GM23338 (cell line): ENCODE measurements at regions not wholly inside any gene's neighbourhood (a gene's known extent, or its start where the extent isn't known, plus 50 kb on each side); places are given as distances from the start of the nearest gene placed in this dataset.

Source experiments
- ATAC-seq: fragments of 200-7000 bp; cut with Tn5 transposase; 3 replicates; pipeline ENCODE4 v1.9.1; 2020
- DNase-seq: peaks from one replicate; pipeline ENCODE4 v3.0.0-alpha.2; 2015; ENCODE audit warnings: low spot score
- H2AFZ ChIP-seq: fragments of 200-600 bp; sonication (generic); 2 replicates; pipeline ENCODE4 v1.8.0; 2016; ENCODE audit warnings: antibody characterized with exemption, mild to moderate bottlenecking, moderate library complexity
- H3F3A ChIP-seq: fragments of 200-600 bp; sonication (generic); replicated peaks from 2 replicates; pipeline ENCODE4 v1.8.0; 2017; ENCODE audit warnings: antibody characterized with exemption, mixed run types, low read depth
- H3K27ac ChIP-seq: fragments of 200-600 bp; sonication (generic); 2 replicates; pipeline ENCODE4 v1.6.1; 2016; ENCODE audit warnings: low read depth
- H3K27me3 ChIP-seq: fragments of 200-600 bp; sonication (generic); 2 replicates; pipeline ENCODE4 v1.8.0; 2016; ENCODE audit warnings: mild to moderate bottlenecking, mixed run types, moderate library complexity; ENCODE audit not compliant: insufficient read depth
- H3K36me3 ChIP-seq: fragments of 200-600 bp; sonication (generic); 2 replicates; pipeline ENCODE4 v1.8.0; 2016; ENCODE audit warnings: mild to moderate bottlenecking; ENCODE audit not compliant: insufficient read depth
- H3K4me1 ChIP-seq: fragments of 200-600 bp; sonication (generic); 2 replicates; pipeline ENCODE4 v1.8.0; 2016; ENCODE audit warnings: mild to moderate bottlenecking, moderate library complexity; ENCODE audit not compliant: insufficient read depth
- H3K4me2 ChIP-seq: fragments of 200-600 bp; sonication (generic); 2 replicates; pipeline ENCODE4 v1.7.1; 2017; ENCODE audit warnings: mixed run types
- H3K4me3 ChIP-seq: fragments of 200-600 bp; sonication (generic); 2 replicates; pipeline ENCODE4 v1.6.1; 2016; ENCODE audit warnings: mixed run types
- H3K79me2 ChIP-seq: fragments of 200-600 bp; sonication (generic); replicated peaks from 2 replicates; pipeline ENCODE4 v1.8.0; 2017; ENCODE audit warnings: mild to moderate bottlenecking; ENCODE audit not compliant: insufficient read depth
- H3K9me2 ChIP-seq: fragments of 200-600 bp; sonication (generic); 2 replicates; pipeline ENCODE4 v1.8.0; 2017; ENCODE audit not compliant: insufficient read depth
- H4K20me1 ChIP-seq: fragments of 200-600 bp; sonication (generic); replicated peaks from 2 replicates; pipeline ENCODE4 v1.8.0; 2017; ENCODE audit warnings: mild to moderate bottlenecking; ENCODE audit not compliant: insufficient read depth
- H3K27ac Mint-ChIP-seq: 2 replicates; pipeline ENCODE4 v1.8.0; 2020; ENCODE audit warnings: inconsistent platforms, mild to moderate bottlenecking, moderate library complexity, mixed read lengths
- H3K27me3 Mint-ChIP-seq: 3 replicates; pipeline ENCODE4 v1.8.0; 2022; ENCODE audit warnings: low read depth, mild to moderate bottlenecking, moderate library complexity, mixed read lengths, inconsistent platforms; ENCODE audit not compliant: insufficient read depth, poor library complexity
- H3K36me3 Mint-ChIP-seq: 3 replicates; pipeline ENCODE4 v1.8.0; 2021; ENCODE audit warnings: low read depth, mild to moderate bottlenecking, inconsistent platforms, moderate library complexity, mixed read lengths
- H3K4me1 Mint-ChIP-seq: 3 replicates; pipeline ENCODE4 v1.8.0; 2020; ENCODE audit warnings: mild to moderate bottlenecking, inconsistent platforms, mixed read lengths
- H3K4me3 Mint-ChIP-seq: 3 replicates; pipeline ENCODE4 v1.8.0; 2021; ENCODE audit warnings: moderate library complexity, mild to moderate bottlenecking, inconsistent platforms, mixed read lengths
- H3K9me3 Mint-ChIP-seq: 3 replicates; pipeline ENCODE4 v1.8.0; 2020; ENCODE audit warnings: moderate library complexity, mild to moderate bottlenecking, inconsistent platforms, mixed read lengths
- CREB1 ChIP-seq: fragments of 250-450 bp; sonication (Bioruptor Pico); IDR thresholded peaks from 2 replicates; pipeline ENCODE4 v1.5.0; 2020; ENCODE audit warnings: low read depth, mild to moderate bottlenecking, moderate library complexity
- ETS1 ChIP-seq: IDR thresholded peaks from 2 replicates; pipeline ENCODE4 v1.6.1; 2016; ENCODE audit warnings: antibody characterized with exemption
- EZH2 ChIP-seq: fragments of 200-600 bp; sonication (generic); IDR thresholded peaks from one replicate; pipeline ENCODE4 v1.8.0; 2017; ENCODE audit warnings: antibody characterized with exemption, mild to moderate bottlenecking, low read depth; ENCODE audit not compliant: unreplicated experiment
- EZH2phosphoT487 ChIP-seq: fragments of 200-600 bp; sonication (generic); IDR thresholded peaks from one replicate; pipeline ENCODE4 v1.8.1; 2018; ENCODE audit warnings: antibody characterized with exemption; ENCODE audit not compliant: unreplicated experiment
- JUNB ChIP-seq: IDR thresholded peaks from one replicate; pipeline ENCODE4 v1.6.1; 2016; ENCODE audit warnings: antibody characterized with exemption; ENCODE audit not compliant: unreplicated experiment
- NANOG ChIP-seq: IDR thresholded peaks from 2 replicates; pipeline ENCODE4 v1.6.1; 2016; ENCODE audit warnings: antibody characterized with exemption, borderline replicate concordance
- POLR2AphosphoS5 ChIP-seq: IDR thresholded peaks from 2 replicates; pipeline ENCODE4 v1.6.1; 2016; ENCODE audit warnings: antibody characterized with exemption, low read depth
- REST ChIP-seq: IDR thresholded peaks from one replicate; pipeline ENCODE4 v1.6.1; 2018; ENCODE audit warnings: antibody characterized with exemption; ENCODE audit not compliant: unreplicated experiment
- STAT1 ChIP-seq: IDR thresholded peaks from one replicate; pipeline ENCODE4 v1.6.1; 2016; ENCODE audit warnings: antibody characterized with exemption; ENCODE audit not compliant: unreplicated experiment
- ZNF114 ChIP-seq: fragments of 250-450 bp; sonication (Bioruptor Pico); IDR thresholded peaks from 2 replicates; pipeline ENCODE4 v1.5.0; 2020; ENCODE audit warnings: mild to moderate bottlenecking, moderate library complexity
- ZNF331 ChIP-seq: fragments of 250-450 bp; sonication (Bioruptor Pico); IDR thresholded peaks from 2 replicates; pipeline ENCODE4 v1.5.0; 2020; ENCODE audit warnings: low read depth, mild to moderate bottlenecking, moderate library complexity
- TF ChIP-seq, protein P1 (sequence below): fragments of 250-450 bp; sonication (Bioruptor Pico); IDR thresholded peaks from 2 replicates; pipeline ENCODE4 v1.5.0; 2020; ENCODE audit warnings: mild to moderate bottlenecking, moderate library complexity
- TF ChIP-seq, protein P2 (sequence below), 2 experiments: fragments of 200-600 bp in 1 of 2; sonication (generic) in 1 of 2; conservative IDR thresholded peaks; 2 replicates each; pipeline versions ENCODE4 v1.5.1 to v1.6.1; 2016 to 2017; ENCODE audit warnings: antibody characterized with exemption in 2 of 2, low read depth in 2 of 2, mild to moderate bottlenecking in 2 of 2, moderate library complexity in 1 of 2

- no peaks in the 10 kb centered on the region; the same call in 2 of the 3 replicates for H3K9me3 Mint-ChIP-seq
- H3K4me3 Mint-ChIP-seq, result no peak overlapping the region
- Histone ChIP-seq H3K4me3 (no peak overlapping the region), H3K79me2 (no peaks in the 10 kb centered on the region), H4K20me1 (no peaks in the 10 kb centered on the region), H3K4me1 (no peaks in the 10 kb centered on the region), H3F3A (no peaks in the 10 kb centered on the region), H3K4me2 (no peak overlapping the region), H2AFZ (no peak overlapping the region), H3K27ac (no peak overlapping the region), H3K9me2 (no peaks in the 10 kb centered on the region), H3K27me3 (no peaks in the 10 kb centered on the region), H3K36me3 (no peaks in the 10 kb centered on the region)
- H3K27ac Mint-ChIP-seq, result no peak overlapping the region
- no peak for DNase-seq
- H3K27me3 Mint-ChIP-seq, result no peaks in the 10 kb centered on the region
- no peaks in the 10 kb centered on the region; the same call in 2 of the 3 replicates for H3K36me3 Mint-ChIP-seq
- no peak for TF ChIP-seq POLR2AphosphoS5
- no peak for TF ChIP-seq EZH2
- no peak for TF ChIP-seq CREB1 (CRISPR knock-in tag)
- no peak for TF ChIP-seq ZNF114 (CRISPR knock-in tag)
- TF ChIP-seq, protein P1, sequence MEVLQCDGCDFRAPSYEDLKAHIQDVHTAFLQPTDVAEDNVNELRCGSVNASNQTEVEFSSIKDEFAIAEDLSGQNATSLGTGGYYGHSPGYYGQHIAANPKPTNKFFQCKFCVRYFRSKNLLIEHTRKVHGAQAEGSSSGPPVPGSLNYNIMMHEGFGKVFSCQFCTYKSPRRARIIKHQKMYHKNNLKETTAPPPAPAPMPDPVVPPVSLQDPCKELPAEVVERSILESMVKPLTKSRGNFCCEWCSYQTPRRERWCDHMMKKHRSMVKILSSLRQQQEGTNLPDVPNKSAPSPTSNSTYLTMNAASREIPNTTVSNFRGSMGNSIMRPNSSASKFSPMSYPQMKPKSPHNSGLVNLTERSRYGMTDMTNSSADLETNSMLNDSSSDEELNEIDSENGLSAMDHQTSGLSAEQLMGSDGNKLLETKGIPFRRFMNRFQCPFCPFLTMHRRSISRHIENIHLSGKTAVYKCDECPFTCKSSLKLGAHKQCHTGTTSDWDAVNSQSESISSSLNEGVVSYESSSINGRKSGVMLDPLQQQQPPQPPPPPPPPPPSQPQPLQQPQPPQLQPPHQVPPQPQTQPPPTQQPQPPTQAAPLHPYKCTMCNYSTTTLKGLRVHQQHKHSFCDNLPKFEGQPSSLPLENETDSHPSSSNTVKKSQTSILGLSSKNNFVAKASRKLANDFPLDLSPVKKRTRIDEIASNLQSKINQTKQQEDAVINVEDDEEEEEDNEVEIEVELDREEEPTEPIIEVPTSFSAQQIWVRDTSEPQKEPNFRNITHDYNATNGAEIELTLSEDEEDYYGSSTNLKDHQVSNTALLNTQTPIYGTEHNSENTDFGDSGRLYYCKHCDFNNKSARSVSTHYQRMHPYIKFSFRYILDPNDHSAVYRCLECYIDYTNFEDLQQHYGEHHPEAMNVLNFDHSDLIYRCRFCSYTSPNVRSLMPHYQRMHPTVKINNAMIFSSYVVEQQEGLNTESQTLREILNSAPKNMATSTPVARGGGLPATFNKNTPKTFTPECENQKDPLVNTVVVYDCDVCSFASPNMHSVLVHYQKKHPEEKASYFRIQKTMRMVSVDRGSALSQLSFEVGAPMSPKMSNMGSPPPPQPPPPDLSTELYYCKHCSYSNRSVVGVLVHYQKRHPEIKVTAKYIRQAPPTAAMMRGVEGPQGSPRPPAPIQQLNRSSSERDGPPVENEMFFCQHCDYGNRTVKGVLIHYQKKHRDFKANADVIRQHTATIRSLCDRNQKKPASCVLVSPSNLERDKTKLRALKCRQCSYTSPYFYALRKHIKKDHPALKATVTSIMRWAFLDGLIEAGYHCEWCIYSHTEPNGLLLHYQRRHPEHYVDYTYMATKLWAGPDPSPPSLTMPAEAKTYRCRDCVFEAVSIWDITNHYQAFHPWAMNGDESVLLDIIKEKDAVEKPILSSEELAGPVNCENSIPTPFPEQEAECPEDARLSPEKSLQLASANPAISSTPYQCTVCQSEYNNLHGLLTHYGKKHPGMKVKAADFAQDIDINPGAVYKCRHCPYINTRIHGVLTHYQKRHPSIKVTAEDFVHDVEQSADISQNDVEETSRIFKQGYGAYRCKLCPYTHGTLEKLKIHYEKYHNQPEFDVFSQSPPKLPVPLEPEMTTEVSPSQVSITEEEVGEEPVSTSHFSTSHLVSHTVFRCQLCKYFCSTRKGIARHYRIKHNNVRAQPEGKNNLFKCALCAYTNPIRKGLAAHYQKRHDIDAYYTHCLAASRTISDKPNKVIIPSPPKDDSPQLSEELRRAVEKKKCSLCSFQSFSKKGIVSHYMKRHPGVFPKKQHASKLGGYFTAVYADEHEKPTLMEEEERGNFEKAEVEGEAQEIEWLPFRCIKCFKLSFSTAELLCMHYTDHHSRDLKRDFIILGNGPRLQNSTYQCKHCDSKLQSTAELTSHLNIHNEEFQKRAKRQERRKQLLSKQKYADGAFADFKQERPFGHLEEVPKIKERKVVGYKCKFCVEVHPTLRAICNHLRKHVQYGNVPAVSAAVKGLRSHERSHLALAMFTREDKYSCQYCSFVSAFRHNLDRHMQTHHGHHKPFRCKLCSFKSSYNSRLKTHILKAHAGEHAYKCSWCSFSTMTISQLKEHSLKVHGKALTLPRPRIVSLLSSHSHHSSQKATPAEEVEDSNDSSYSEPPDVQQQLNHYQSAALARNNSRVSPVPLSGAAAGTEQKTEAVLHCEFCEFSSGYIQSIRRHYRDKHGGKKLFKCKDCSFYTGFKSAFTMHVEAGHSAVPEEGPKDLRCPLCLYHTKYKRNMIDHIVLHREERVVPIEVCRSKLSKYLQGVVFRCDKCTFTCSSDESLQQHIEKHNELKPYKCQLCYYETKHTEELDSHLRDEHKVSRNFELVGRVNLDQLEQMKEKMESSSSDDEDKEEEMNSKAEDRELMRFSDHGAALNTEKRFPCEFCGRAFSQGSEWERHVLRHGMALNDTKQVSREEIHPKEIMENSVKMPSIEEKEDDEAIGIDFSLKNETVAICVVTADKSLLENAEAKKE, result no peak
- no peak for TF ChIP-seq ETS1
- no peak for TF ChIP-seq JUNB
- TF ChIP-seq ZNF331, result no peak
- TF ChIP-seq STAT1, result no peak
- no peak for TF ChIP-seq EZH2phosphoT487
- no peak for TF ChIP-seq NANOG
- TF ChIP-seq REST, result no peak
- TF ChIP-seq, protein P2, sequence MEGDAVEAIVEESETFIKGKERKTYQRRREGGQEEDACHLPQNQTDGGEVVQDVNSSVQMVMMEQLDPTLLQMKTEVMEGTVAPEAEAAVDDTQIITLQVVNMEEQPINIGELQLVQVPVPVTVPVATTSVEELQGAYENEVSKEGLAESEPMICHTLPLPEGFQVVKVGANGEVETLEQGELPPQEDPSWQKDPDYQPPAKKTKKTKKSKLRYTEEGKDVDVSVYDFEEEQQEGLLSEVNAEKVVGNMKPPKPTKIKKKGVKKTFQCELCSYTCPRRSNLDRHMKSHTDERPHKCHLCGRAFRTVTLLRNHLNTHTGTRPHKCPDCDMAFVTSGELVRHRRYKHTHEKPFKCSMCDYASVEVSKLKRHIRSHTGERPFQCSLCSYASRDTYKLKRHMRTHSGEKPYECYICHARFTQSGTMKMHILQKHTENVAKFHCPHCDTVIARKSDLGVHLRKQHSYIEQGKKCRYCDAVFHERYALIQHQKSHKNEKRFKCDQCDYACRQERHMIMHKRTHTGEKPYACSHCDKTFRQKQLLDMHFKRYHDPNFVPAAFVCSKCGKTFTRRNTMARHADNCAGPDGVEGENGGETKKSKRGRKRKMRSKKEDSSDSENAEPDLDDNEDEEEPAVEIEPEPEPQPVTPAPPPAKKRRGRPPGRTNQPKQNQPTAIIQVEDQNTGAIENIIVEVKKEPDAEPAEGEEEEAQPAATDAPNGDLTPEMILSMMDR (conservative IDR thresholded peaks at IDR 0.05; ENCODE audit: low read depth in 2 of 2), result no peak
- ATAC-seq, result peak; percentile 43; the same call in 1 of the 3 replicates
- no peaks in the 10 kb centered on the region for H3K4me1 Mint-ChIP-seq
These were observed 136.7 kb upstream of the GMDS start for GRCh38 chr6:2381872-2382661.
